Osteoblast (primary cell): ENCODE measurements at regions not wholly inside any gene's neighbourhood (a gene's known extent, or its start where the extent isn't known, plus 50 kb on each side); places are given as distances from the start of the nearest gene placed in this dataset.

Experiments used
- DNase-seq: peaks from one replicate; pipeline ENCODE4 v3.0.0; 2011; ENCODE audit warnings: low spot score, mixed read lengths; ENCODE audit not compliant: insufficient read length; ENCODE audit errors: missing footprints
- H2AFZ ChIP-seq: 2 replicates; pipeline ENCODE4 v1.6.0; 2011; ENCODE audit warnings: mild to moderate bottlenecking, low read length
- H3K27ac ChIP-seq: 2 replicates; pipeline ENCODE4 v1.5.1; 2011; ENCODE audit warnings: mild to moderate bottlenecking, low read depth, low read length, moderate library complexity
- H3K27me3 ChIP-seq: 2 replicates; pipeline ENCODE4 v1.6.0; 2012; ENCODE audit warnings: mild to moderate bottlenecking, control low read depth, inconsistent platforms, low read length, moderate library complexity; ENCODE audit not compliant: insufficient read depth
- H3K36me3 ChIP-seq: 2 replicates; pipeline ENCODE4 v1.5.1; 2011; ENCODE audit warnings: mild to moderate bottlenecking, low read length, control low read depth, moderate library complexity; ENCODE audit not compliant: insufficient read depth
- H3K4me1 ChIP-seq: 2 replicates; pipeline ENCODE4 v1.5.1; 2011; ENCODE audit warnings: mild to moderate bottlenecking, low read length, control low read depth, moderate library complexity; ENCODE audit not compliant: insufficient read depth
- H3K4me2 ChIP-seq: 2 replicates; pipeline ENCODE4 v1.6.0; 2011; ENCODE audit warnings: mild to moderate bottlenecking, low read length; ENCODE audit not compliant: insufficient read depth
- H3K4me3 ChIP-seq: fragments of 200-600 bp; sonication (generic); 3 replicates; pipeline ENCODE4 v1.5.1; 2012; ENCODE audit warnings: mild to moderate bottlenecking, low read length, inconsistent platforms; ENCODE audit not compliant: insufficient read depth
- H3K79me2 ChIP-seq: 2 replicates; pipeline ENCODE4 v1.6.0; 2012; ENCODE audit warnings: mild to moderate bottlenecking, low read length, control low read depth, inconsistent platforms; ENCODE audit not compliant: insufficient read depth
- H3K9me3 ChIP-seq: 2 replicates; pipeline ENCODE4 v1.5.1; 2011; ENCODE audit warnings: low read depth, low read length, control low read depth
- H4K20me1 ChIP-seq: 2 replicates; pipeline ENCODE4 v1.6.0; 2012; ENCODE audit warnings: mild to moderate bottlenecking, low read length, control low read depth; ENCODE audit not compliant: insufficient read depth
- CTCF ChIP-seq: IDR thresholded peaks from 2 replicates; pipeline ENCODE4 v1.5.1; 2011; ENCODE audit warnings: mild to moderate bottlenecking, low read depth, low read length, moderate library complexity; ENCODE audit errors: extremely low read depth

GRCh38 chr21:32140604-32141317 is 138.1 kb downstream of the MIS18A start:
- DNase-seq, result no peak
- no peaks in the 10 kb centered on the region for H3K9me3 ChIP-seq
- H3K36me3 ChIP-seq, result no peaks in the 10 kb centered on the region
- no peak overlapping the region for H3K4me3 ChIP-seq
- H4K20me1 ChIP-seq, result no peaks in the 10 kb centered on the region
- no peaks in the 10 kb centered on the region for H3K4me1 ChIP-seq
- TF ChIP-seq CTCF, result no peak
- H3K27ac ChIP-seq, result no peak overlapping the region
- H3K4me2 ChIP-seq, result no peak overlapping the region
- no peaks in the 10 kb centered on the region for H3K79me2 ChIP-seq
- H2AFZ ChIP-seq, result no peak overlapping the region
- no peaks in the 10 kb centered on the region for H3K27me3 ChIP-seq

- no peak overlapping the region for H3K4me3 ChIP-seq
- no peak overlapping the region for H2AFZ ChIP-seq
- no peak for DNase-seq
- H3K27me3 ChIP-seq, result no peaks in the 10 kb centered on the region
- H3K9me3 ChIP-seq, result no peaks in the 10 kb centered on the region
- H3K4me1 ChIP-seq, result no peaks in the 10 kb centered on the region
- no peaks in the 10 kb centered on the region for H3K36me3 ChIP-seq
- no peaks in the 10 kb centered on the region for H4K20me1 ChIP-seq
- H3K27ac ChIP-seq, result no peak overlapping the region
- TF ChIP-seq CTCF, result no peak
- no peaks in the 10 kb centered on the region for H3K79me2 ChIP-seq
- no peak overlapping the region for H3K4me2 ChIP-seq
These were observed 138.7 kb downstream of the MIS18A start for GRCh38 chr21:32140151-32140550.

DNA sequence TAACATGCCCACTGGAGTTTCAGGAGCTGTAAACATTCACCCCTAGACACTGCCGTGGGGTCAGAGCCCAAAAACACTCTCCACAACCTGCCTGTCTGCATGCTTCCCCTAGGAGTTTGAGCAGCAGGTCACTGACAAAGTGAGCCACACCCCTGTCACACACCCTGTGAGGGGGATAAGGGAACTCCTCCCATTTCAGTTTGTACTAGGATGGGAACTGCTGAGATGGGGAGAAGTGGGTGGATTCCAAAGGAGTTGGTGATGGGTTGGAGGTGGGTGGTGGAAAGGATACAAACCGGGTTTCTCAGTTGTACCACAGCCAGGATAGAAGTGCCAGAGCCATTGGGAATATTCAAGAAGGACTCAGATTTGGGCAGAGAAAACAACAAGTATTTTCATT is 140.2 kb downstream of the MIS18A start:
- H3K9me3 ChIP-seq, result no peaks in the 10 kb centered on the region
- H3K36me3 ChIP-seq, result no peaks in the 10 kb centered on the region
- no peaks in the 10 kb centered on the region for H3K4me1 ChIP-seq

DNA sequence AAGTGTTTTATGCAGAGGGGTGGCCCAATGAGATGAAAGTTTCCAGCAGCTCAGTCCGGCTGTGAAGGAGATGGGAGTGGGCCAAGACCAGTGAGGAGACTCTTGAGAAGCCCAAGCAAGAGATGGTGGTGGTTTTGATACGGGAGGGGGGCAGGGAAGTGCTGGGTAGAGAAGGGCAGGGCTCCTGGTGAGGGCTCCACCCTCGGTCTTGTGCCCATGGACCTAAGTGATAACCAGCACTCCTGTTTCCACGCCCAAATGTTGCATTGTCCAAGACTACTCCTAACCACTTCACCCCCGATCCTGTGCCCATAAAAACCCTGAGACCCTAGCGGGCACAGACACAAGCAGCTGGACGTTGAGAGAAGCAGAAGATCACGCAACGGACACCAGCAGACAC is 140.9 kb downstream of the MIS18A start:
- Histone ChIP-seq H3K27me3 (no peaks in the 10 kb centered on the region), H2AFZ (no peak overlapping the region), H3K4me1 (no peaks in the 10 kb centered on the region), H4K20me1 (no peaks in the 10 kb centered on the region), H3K79me2 (no peaks in the 10 kb centered on the region), H3K4me2 (no peak overlapping the region), H3K4me3 (no peak overlapping the region), H3K9me3 (no peaks in the 10 kb centered on the region), H3K36me3 (no peaks in the 10 kb centered on the region), H3K27ac (no peak overlapping the region)
- DNase-seq, result no peak
- TF ChIP-seq CTCF, result no peak

More for the DNA sequence above, 140.2 kb downstream of the MIS18A start:
- Histone ChIP-seq H2AFZ (no peak overlapping the region), H3K4me3 (no peak overlapping the region), H3K79me2 (no peaks in the 10 kb centered on the region), H3K27ac (no peak overlapping the region), H3K4me2 (no peak overlapping the region), H4K20me1 (no peaks in the 10 kb centered on the region), H3K27me3 (no peaks in the 10 kb centered on the region)
- TF ChIP-seq CTCF, result no peak
- DNase-seq, result no peak
